ENCODE measurements at regions not wholly inside any gene's neighbourhood (a gene's known extent, or its start where the extent isn't known, plus 50 kb on each side); places are given as distances from the start of the nearest gene placed in this dataset.
"Not testable (repeated sequence)": the region's sequence is repeated elsewhere in the genome, so short reads cannot be mapped to it uniquely, and the experiment has no call there.

DNA sequence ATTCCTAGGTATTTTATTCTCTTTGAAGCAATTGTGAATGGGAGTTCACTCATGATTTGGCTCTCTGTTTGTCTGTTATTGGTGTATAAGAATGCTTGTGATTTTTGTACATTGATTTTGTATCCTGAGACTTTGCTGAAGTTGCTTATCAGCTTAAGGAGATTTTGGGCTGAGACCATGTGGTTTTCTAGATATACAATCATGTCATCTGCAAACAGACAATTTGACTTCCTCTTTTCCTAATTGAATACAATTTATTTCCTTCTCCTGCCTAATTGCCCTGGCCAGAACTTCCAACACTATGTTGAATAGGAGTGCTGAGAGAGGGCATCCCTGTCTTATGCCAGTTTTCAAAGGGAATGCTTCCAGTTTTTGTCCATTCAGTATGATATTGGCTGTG lies 137.3 kb downstream of the PLPPR4 start:
- TF ChIP-seq, protein P1, sequence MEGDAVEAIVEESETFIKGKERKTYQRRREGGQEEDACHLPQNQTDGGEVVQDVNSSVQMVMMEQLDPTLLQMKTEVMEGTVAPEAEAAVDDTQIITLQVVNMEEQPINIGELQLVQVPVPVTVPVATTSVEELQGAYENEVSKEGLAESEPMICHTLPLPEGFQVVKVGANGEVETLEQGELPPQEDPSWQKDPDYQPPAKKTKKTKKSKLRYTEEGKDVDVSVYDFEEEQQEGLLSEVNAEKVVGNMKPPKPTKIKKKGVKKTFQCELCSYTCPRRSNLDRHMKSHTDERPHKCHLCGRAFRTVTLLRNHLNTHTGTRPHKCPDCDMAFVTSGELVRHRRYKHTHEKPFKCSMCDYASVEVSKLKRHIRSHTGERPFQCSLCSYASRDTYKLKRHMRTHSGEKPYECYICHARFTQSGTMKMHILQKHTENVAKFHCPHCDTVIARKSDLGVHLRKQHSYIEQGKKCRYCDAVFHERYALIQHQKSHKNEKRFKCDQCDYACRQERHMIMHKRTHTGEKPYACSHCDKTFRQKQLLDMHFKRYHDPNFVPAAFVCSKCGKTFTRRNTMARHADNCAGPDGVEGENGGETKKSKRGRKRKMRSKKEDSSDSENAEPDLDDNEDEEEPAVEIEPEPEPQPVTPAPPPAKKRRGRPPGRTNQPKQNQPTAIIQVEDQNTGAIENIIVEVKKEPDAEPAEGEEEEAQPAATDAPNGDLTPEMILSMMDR (IDR thresholded peaks at IDR 0.05; ENCODE audit: low read depth, low read length), result not testable (repeated sequence)
- TF ChIP-seq POLR2A (IDR thresholded peaks at IDR 0.05; ENCODE audit: extremely low read depth, insufficient read length); MYC (IDR thresholded peaks at IDR 0.05; ENCODE audit: low read depth, low read length): not testable (repeated sequence)
- TF ChIP-seq, protein P2, sequence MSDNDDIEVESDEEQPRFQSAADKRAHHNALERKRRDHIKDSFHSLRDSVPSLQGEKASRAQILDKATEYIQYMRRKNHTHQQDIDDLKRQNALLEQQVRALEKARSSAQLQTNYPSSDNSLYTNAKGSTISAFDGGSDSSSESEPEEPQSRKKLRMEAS (IDR thresholded peaks at IDR 0.05; ENCODE audit: low read depth, low read length), result not testable (repeated sequence)
